K562 (cell line): ENCODE measurements at regions not wholly inside any gene's neighbourhood (a gene's known extent, or its start where the extent isn't known, plus 50 kb on each side); places are given as distances from the start of the nearest gene placed in this dataset.

Source experiments
- ATAC-seq: fragments of 200-7000 bp; cut with Tn5 transposase; 3 replicates; pipeline ENCODE4 v1.9.1; 2020; ENCODE audit warnings: moderate library complexity
- BruUV-seq: library from RNA; stranded (reverse); fragments of 400-500 nt; replicated peaks from 2 replicates; lab custom pipeline; 2021; lab: Mats Ljungman, UMichigan
- CTCF ChIA-PET: fragments of 300-600 bp; formaldehyde crosslinking; extraction: SDS; loops from one replicate; lab custom pipeline; 2021; ENCODE audit warnings: low intra/inter-chr PET ratio; lab: Yijun Ruan, JAX
- POLR2A ChIA-PET: fragments of 300-600, 350-650 bp; sonication (Branson Sonifier 250); formaldehyde crosslinking; extraction: SDS; loops from one replicate; lab custom pipeline; 2021; ENCODE audit warnings: antibody characterized with exemption, inconsistent platforms; lab: Yijun Ruan, JAX
- DNase-seq, 4 experiments: peaks; one replicate each; pipeline versions ENCODE4 v3.0.0 to v3.0.0-alpha.2; 2011 to 2018; ENCODE audit warnings: low spot score in 3 of 4, mixed read lengths in 3 of 4; ENCODE audit errors: extremely low read depth in 1 of 4
- FAIRE-seq: peaks from 2 replicates; lab custom pipeline; 2011; peaks lifted over from hg19 to GRCh38; lab: Jason Lieb, UNC
- H2AFZ ChIP-seq: 2 replicates; pipeline ENCODE4 v1.6.0; 2011; ENCODE audit warnings: low read depth, low read length, control low read depth, inconsistent platforms
- H3K27ac ChIP-seq: fragments of 200-600 bp; 3 replicates; pipeline ENCODE4 v1.8.0; 2011; ENCODE audit warnings: low read depth, mild to moderate bottlenecking, control low read depth, inconsistent platforms, low read length, moderate library complexity, mixed read lengths; ENCODE audit errors: extremely low read depth
- H3K27me3 ChIP-seq, 2 experiments: fragments of 300-600 bp in 1 of 2; 2 replicates in 1 of 2; 3 replicates in 1 of 2; pipeline versions ENCODE4 v1.6.0 to v1.8.0; 2011; ENCODE audit warnings: inconsistent platforms in 2 of 2, low read length in 2 of 2, mild to moderate bottlenecking in 1 of 2, mixed read lengths in 1 of 2, moderate library complexity in 1 of 2; ENCODE audit not compliant: control insufficient read depth in 2 of 2, insufficient read depth in 2 of 2
- H3K36me3 ChIP-seq: fragments of 300-600 bp; 3 replicates; pipeline ENCODE4 v1.8.0; 2011; ENCODE audit warnings: mild to moderate bottlenecking, low read length, inconsistent platforms; ENCODE audit not compliant: control insufficient read depth, insufficient read depth
- H3K4me1 ChIP-seq, 2 experiments: fragments of 200-600 bp in 1 of 2; replicated peaks in 1 of 2; 2 replicates in 1 of 2; 3 replicates in 1 of 2; pipeline versions ENCODE4 v1.5.1 to v1.8.0; 2011; ENCODE audit warnings: inconsistent platforms in 2 of 2, low read length in 2 of 2, mild to moderate bottlenecking in 1 of 2, mixed read lengths in 1 of 2, moderate library complexity in 1 of 2; ENCODE audit not compliant: control insufficient read depth in 2 of 2, insufficient read depth in 2 of 2
- H3K4me2 ChIP-seq: 2 replicates; pipeline ENCODE4 v1.6.1; 2011; ENCODE audit warnings: low read length, control low read depth, inconsistent platforms, mixed read lengths; ENCODE audit not compliant: insufficient read depth
- H3K4me3 ChIP-seq: fragments of 200-600 bp; sonication (generic), shearing (Covaris generic); 2 replicates; pipeline ENCODE4 v1.5.1; 2016; ENCODE audit warnings: control low read depth, inconsistent platforms
- H3K79me2 ChIP-seq: fragments of 200-600 bp; 3 replicates; pipeline ENCODE4 v1.8.0; 2011; ENCODE audit warnings: low read length, inconsistent platforms; ENCODE audit not compliant: control insufficient read depth, insufficient read depth
- H3K9ac ChIP-seq, 2 experiments: 2 replicates each; pipeline versions ENCODE4 v1.6.0 to v1.6.1; 2011; ENCODE audit warnings: low read depth in 2 of 2, low read length in 2 of 2, control low read depth in 1 of 2, inconsistent platforms in 1 of 2, mild to moderate bottlenecking in 1 of 2, mixed read lengths in 1 of 2; ENCODE audit not compliant: insufficient read depth in 1 of 2
- H3K9me1 ChIP-seq: one replicate; pipeline ENCODE4 v1.6.0; 2011; ENCODE audit warnings: inconsistent platforms, mild to moderate bottlenecking, low read length, moderate library complexity; ENCODE audit not compliant: control insufficient read depth, insufficient read depth
- H3K9me3 ChIP-seq: replicated peaks from 2 replicates; pipeline ENCODE4 v1.5.1; 2011; ENCODE audit warnings: low read depth, low read length, inconsistent platforms; ENCODE audit not compliant: control insufficient read depth, insufficient read depth
- H4K20me1 ChIP-seq: replicated peaks from 2 replicates; pipeline ENCODE4 v1.6.1; 2011; ENCODE audit warnings: low read length, inconsistent platforms, mixed read lengths; ENCODE audit not compliant: control insufficient read depth, insufficient read depth
- HLTF ChIP-seq: fragments of 450-650 bp; IDR thresholded peaks from 2 replicates; pipeline ENCODE4 v1.6.1; 2016
- PHF21A ChIP-seq: fragments of 450-650 bp; IDR thresholded peaks from 2 replicates; pipeline ENCODE4 v1.6.1; 2017; ENCODE audit warnings: low read depth, borderline replicate concordance
- PHF8 ChIP-seq: fragments of 200-600 bp; sonication (generic); IDR thresholded peaks from 2 replicates; pipeline ENCODE4 v1.6.1; 2012; ENCODE audit warnings: mixed run types, mild to moderate bottlenecking, inconsistent platforms, low read length, moderate library complexity, borderline replicate concordance
- U2AF1 ChIP-seq: fragments of 200-400 bp; formaldehyde crosslinking; optimal IDR thresholded peaks from 2 replicates; pipeline ENCODE3; 2017; ENCODE audit warnings: mild to moderate bottlenecking, low read depth, low read length, moderate library complexity
- WGBS: fragments of 100-300 bp; shearing (Covaris generic); methylation state at CpG from one replicate; pipeline ENCODE4 v1.1.6; 2016; ENCODE audit warnings: low coverage, mixed read lengths; ENCODE audit not compliant: insufficient coverage; ENCODE audit errors: missing lambda C conversion rate; 5-methylcytosine and 5-hydroxymethylcytosine counted together
- in situ Hi-C: fragments of 300-500 bp; cut with MboI; formaldehyde crosslinking; loops from 4 replicates; pipeline ENCODE4 v1.15.0; 2018; ENCODE audit warnings: inconsistent platforms, mixed read lengths
- intact Hi-C: fragments of 100-400 bp; cut with micrococcal nuclease; formaldehyde crosslinking; loops from 2 replicates; pipeline ENCODE4 v1.14.2; 2022
- TF ChIP-seq, protein P1 (sequence below), 2 experiments: fragments of 450-650 bp in 1 of 2; sonication (generic) in 1 of 2; formaldehyde crosslinking; conservative IDR thresholded peaks; 2 replicates each; pipeline versions ENCODE4 v1.4.0 to v1.8.1; 2020 to 2022; ENCODE audit warnings: mild to moderate bottlenecking in 1 of 2, missing genetic modification reagents in 1 of 2
- TF ChIP-seq, protein P2 (sequence below): fragments of 250-450 bp; sonication (Bioruptor Pico); IDR thresholded peaks from 2 replicates; pipeline ENCODE4 v1.5.0; 2022; ENCODE audit warnings: mild to moderate bottlenecking
- TF ChIP-seq, protein P3 (sequence below): fragments of 450-650 bp; IDR thresholded peaks from 2 replicates; pipeline ENCODE4 v1.6.1; 2016; ENCODE audit warnings: low read depth

DNA sequence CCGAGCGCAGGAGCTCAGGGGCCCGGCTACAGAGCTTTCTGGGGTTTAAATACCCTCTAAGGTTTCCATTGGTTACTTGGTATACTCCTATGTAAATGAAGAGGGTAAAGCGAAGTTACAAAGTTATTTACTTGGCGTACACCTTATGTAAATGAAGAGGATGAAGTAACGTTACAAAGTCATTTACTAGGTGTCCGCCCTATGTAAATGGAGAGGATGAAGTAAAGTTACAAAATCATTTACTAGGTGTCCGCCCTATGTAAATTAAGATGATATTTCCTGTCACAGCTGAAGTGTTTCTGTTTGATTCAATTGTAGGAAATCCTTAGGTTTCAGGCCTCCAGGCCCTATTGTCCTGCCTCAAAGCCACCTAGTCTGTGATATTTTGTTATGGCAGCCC lies 358.2 kb downstream of the MTRR start:
- POLR2A ChIA-PET, result interaction anchor here (0.7 to 0.9 kb wide), 2 partner anchors 454 to 1866 kb away, joined by 3 read pairs; no protein-coding TSS in a partner anchor
- CTCF ChIA-PET, result no interaction called here
- H3K9ac ChIP-seq, result no peak overlapping the region
- no peaks in the 10 kb centered on the region for H3K4me1 ChIP-seq
- 0% methylated on average over 7 of the region's 8 CpGs for WGBS
- no TSS peak for BruUV-seq
- no peak overlapping the region for H3K4me2 ChIP-seq
- H3K27me3 ChIP-seq, result no peaks in the 10 kb centered on the region
- H2AFZ ChIP-seq, result no peak overlapping the region
- in situ Hi-C loops, result no loop called here
- intact Hi-C loops, result no loop called here
- no peaks in the 10 kb centered on the region for H3K79me2 ChIP-seq
- FAIRE-seq (no peak), ATAC-seq (no peak), DNase-seq (no peak)
- H3K27ac ChIP-seq, result no peak overlapping the region
- TF ChIP-seq, protein P1, sequence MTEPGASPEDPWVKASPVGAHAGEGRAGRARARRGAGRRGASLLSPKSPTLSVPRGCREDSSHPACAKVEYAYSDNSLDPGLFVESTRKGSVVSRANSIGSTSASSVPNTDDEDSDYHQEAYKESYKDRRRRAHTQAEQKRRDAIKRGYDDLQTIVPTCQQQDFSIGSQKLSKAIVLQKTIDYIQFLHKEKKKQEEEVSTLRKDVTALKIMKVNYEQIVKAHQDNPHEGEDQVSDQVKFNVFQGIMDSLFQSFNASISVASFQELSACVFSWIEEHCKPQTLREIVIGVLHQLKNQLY (CRISPR knock-in tag; conservative IDR thresholded peaks at IDR 0.05), result no peak
- TF ChIP-seq HLTF (no peak), U2AF1 (no peak), PHF8 (no peak), PHF21A (no peak)
- TF ChIP-seq, protein P2, sequence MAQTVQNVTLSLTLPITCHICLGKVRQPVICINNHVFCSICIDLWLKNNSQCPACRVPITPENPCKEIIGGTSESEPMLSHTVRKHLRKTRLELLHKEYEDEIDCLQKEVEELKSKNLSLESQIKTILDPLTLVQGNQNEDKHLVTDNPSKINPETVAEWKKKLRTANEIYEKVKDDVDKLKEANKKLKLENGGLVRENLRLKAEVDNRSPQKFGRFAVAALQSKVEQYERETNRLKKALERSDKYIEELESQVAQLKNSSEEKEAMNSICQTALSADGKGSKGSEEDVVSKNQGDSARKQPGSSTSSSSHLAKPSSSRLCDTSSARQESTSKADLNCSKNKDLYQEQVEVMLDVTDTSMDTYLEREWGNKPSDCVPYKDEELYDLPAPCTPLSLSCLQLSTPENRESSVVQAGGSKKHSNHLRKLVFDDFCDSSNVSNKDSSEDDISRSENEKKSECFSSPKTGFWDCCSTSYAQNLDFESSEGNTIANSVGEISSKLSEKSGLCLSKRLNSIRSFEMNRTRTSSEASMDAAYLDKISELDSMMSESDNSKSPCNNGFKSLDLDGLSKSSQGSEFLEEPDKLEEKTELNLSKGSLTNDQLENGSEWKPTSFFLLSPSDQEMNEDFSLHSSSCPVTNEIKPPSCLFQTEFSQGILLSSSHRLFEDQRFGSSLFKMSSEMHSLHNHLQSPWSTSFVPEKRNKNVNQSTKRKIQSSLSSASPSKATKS (CRISPR knock-in tag), result no peak
- TF ChIP-seq, protein P3, sequence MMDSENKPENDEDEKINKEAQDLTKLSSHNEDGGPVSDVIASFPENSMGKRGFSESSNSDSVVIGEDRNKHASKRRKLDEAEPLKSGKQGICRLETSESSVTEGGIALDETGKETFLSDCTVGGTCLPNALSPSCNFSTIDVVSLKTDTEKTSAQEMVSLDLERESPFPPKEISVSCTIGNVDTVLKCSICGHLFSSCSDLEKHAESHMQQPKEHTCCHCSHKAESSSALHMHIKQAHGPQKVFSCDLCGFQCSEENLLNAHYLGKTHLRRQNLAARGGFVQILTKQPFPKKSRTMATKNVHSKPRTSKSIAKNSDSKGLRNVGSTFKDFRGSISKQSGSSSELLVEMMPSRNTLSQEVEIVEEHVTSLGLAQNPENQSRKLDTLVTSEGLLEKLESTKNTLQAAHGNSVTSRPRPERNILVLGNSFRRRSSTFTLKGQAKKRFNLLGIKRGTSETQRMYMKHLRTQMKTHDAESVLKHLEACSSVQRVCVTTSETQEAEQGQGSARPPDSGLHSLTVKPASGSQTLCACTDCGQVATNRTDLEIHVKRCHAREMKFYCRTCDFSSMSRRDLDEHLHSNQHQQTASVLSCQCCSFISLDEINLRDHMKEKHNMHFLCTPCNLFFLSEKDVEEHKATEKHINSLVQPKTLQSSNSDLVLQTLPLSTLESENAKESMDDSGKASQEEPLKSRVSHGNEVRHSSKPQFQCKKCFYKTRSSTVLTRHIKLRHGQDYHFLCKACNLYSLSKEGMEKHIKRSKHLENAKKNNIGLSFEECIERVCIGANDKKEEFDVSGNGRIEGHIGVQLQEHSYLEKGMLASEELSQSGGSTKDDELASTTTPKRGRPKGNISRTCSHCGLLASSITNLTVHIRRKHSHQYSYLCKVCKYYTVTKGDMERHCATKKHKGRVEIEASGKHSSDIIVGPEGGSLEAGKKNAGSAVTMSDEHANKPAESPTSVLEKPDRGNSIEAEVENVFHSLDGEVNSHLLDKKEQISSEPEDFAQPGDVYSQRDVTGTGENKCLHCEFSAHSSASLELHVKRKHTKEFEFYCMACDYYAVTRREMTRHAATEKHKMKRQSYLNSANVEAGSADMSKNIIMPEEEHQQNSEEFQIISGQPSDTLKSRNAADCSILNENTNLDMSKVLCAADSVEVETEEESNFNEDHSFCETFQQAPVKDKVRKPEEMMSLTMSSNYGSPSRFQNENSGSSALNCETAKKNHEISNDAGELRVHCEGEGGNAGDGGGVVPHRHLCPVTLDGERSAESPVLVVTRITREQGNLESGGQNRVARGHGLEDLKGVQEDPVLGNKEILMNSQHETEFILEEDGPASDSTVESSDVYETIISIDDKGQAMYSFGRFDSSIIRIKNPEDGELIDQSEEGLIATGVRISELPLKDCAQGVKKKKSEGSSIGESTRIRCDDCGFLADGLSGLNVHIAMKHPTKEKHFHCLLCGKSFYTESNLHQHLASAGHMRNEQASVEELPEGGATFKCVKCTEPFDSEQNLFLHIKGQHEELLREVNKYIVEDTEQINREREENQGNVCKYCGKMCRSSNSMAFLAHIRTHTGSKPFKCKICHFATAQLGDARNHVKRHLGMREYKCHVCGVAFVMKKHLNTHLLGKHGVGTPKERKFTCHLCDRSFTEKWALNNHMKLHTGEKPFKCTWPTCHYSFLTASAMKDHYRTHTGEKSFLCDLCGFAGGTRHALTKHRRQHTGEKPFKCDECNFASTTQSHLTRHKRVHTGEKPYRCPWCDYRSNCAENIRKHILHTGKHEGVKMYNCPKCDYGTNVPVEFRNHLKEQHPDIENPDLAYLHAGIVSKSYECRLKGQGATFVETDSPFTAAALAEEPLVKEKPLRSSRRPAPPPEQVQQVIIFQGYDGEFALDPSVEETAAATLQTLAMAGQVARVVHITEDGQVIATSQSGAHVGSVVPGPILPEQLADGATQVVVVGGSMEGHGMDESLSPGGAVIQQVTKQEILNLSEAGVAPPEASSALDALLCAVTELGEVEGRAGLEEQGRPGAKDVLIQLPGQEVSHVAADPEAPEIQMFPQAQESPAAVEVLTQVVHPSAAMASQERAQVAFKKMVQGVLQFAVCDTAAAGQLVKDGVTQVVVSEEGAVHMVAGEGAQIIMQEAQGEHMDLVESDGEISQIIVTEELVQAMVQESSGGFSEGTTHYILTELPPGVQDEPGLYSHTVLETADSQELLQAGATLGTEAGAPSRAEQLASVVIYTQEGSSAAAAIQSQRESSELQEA, result no peak
- H3K36me3 ChIP-seq, result no peaks in the 10 kb centered on the region
- H3K9me1 ChIP-seq, result no peaks in the 10 kb centered on the region
- no peak overlapping the region for H3K4me3 ChIP-seq
- H4K20me1 ChIP-seq, result no peaks in the 10 kb centered on the region
- H3K9me3 ChIP-seq, result no peaks in the 10 kb centered on the region
